Testis (tissue), 2 donors: ENCODE measurements at regions not wholly inside any gene's neighbourhood (a gene's known extent, or its start where the extent isn't known, plus 50 kb on each side); places are given as distances from the start of the nearest gene placed in this dataset.
"Not testable (repeated sequence)": the region's sequence is repeated elsewhere in the genome, so short reads cannot be mapped to it uniquely, and the experiment has no call there.

Experiments used
- DNase-seq: peaks from one replicate; pipeline ENCODE4 v3.0.0-alpha.2; 2019
- H3K27ac ChIP-seq, 2 donors: fragments of 200-600 bp; sonication (generic); one replicate each; pipeline ENCODE4 v1.5.1; 2019
- H3K27me3 ChIP-seq: fragments of 200-600 bp; sonication (generic); one replicate; pipeline ENCODE4 v1.5.1; 2019
- H3K36me3 ChIP-seq: fragments of 200-600 bp; sonication (generic); one replicate; pipeline ENCODE4 v1.5.1; 2017; ENCODE audit warnings: low read depth; ENCODE audit errors: missing control alignments
- H3K4me1 ChIP-seq: fragments of 200-600 bp; sonication (generic); one replicate; pipeline ENCODE4 v1.5.1; 2019
- H3K4me3 ChIP-seq, 2 donors: fragments of 200-600 bp; sonication (generic); one replicate each; pipeline ENCODE4 v1.5.1; 2017 to 2019
- H3K9me3 ChIP-seq: fragments of 200-600 bp; sonication (generic); one replicate; pipeline ENCODE4 v1.5.1; 2017
- WGBS, 2 donors: methylation state at CpG; one replicate each; pipeline ENCODE4 v1.1.5; 2018; 5-methylcytosine and 5-hydroxymethylcytosine counted together
- intact Hi-C: fragments of 100-400 bp; cut with DNase I; formaldehyde crosslinking; loops from one replicate; pipeline ENCODE4 v1.15.1; 2023; ENCODE audit warnings: low total_unique reads

DNA sequence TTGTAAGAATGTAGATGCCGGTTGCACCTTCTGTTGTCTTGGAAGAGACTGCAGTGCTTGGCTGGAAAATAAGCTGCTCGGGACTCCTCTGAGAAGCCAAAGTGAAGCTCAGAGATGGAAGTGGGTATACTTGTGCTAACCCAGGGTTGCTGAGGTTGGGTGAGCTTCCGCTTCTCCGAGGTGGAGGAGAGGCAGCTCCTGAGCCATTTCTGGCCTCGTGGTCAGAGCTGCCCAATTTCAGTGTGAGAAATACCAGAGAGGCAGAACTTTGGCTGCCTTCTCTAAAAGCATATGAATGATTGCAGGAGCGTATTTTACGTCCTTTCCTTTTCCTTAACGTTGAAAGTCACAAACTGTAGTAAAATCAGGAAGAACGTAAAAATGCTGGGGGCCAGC lies 292.0 kb upstream of the PLGLB2 start:
- WGBS, 2 donors: 49 to 50% methylated on average over 3 to 5 of the region's 9 CpGs

DNA sequence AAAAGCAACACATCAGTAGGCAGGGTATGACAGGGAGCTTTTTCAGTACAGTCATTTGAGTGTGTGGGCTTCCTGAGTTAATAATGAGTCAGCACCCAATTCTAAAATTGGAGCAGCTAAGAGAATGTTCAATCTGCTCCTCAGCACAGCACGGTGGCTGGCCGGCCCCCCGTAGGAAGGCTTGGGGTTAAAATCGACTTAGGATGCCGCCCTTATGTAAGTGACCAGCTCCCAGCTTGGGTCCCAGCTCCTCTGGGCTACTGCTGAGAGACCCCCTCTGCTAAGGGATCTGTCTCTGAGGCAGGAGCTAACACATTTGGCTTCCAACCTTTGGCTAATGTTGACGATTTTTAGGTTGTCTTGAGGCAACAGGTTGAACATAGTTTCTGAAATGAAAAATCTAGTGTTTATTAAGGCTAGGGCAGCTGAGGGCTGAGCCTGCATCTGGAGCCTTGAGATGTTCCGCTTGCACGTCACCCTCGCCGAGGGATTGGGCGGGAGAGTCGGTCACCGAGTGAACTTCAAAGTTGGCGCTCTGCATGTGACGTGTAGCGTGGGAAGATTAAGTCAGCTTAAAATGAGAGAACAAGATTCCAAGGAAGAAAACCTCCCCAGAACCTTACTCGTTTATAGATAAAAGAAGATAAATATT lies 291.3 kb upstream of the PLGLB2 start:
- H3K27me3 ChIP-seq, H3K27ac ChIP-seq, DNase-seq, H3K4me3 ChIP-seq, H3K4me1 ChIP-seq, intact Hi-C loops, H3K36me3 ChIP-seq, H3K9me3 ChIP-seq: not testable (repeated sequence)
- 49 to 67% methylated on average over 6 to 13 of the region's 17 CpGs for WGBS, 2 donors

More for the DNA sequence above, 292.0 kb upstream of the PLGLB2 start:
- H3K4me3 ChIP-seq, H3K36me3 ChIP-seq, H3K4me1 ChIP-seq, intact Hi-C loops, H3K9me3 ChIP-seq, H3K27ac ChIP-seq, DNase-seq, H3K27me3 ChIP-seq: not testable (repeated sequence)

DNA sequence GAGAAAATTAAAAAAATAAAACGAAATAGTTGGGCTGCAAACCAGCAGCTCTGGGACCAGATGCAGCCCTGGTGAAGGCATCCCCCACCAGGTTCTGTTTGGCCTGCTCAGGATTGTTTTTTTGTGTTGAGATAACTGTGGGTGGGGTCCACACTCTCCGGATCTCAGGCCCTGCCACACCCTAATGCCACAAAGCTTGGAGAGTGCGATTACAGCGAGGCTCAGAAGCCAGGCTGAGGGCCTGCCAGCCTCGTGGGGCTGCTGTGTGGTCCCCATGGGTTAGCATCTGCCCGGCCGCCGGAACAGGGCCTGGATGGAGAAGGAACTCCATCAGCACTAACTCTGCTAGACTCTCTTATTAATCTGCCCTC lies 290.8 kb upstream of the PLGLB2 start:
- DNase-seq, H3K4me1 ChIP-seq, H3K27me3 ChIP-seq, H3K9me3 ChIP-seq, intact Hi-C loops, H3K4me3 ChIP-seq, H3K27ac ChIP-seq, H3K36me3 ChIP-seq: not testable (repeated sequence)
- 95% methylated on average over 3 of the region's 8 CpGs; no CpG with 5 or more reads in 1 of the 2 donors for WGBS, 2 donors

DNA sequence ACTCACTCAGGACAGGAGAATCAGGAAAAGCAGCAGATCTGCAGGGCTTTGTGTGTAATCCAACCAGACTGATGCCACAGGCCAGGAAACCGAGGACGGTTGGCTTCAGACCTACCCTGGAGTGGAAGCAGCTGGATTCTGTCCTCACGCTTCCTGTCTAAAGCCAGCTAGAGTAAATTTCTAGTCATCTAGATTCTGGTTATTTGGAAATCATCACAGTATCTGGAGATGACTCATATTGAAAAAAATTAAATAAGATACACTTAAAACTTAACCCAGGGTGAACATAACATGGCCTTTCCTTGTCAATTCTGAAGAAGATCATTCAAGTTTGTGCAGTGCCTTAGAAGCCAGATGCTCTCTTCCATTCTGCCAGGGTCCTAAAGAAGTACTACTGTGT lies 288.9 kb upstream of the PLGLB2 start:
- intact Hi-C loops, H3K4me1 ChIP-seq: not testable (repeated sequence)
- WGBS, 2 donors: no CpG with 5 or more reads among the region's 3 CpGs

DNA sequence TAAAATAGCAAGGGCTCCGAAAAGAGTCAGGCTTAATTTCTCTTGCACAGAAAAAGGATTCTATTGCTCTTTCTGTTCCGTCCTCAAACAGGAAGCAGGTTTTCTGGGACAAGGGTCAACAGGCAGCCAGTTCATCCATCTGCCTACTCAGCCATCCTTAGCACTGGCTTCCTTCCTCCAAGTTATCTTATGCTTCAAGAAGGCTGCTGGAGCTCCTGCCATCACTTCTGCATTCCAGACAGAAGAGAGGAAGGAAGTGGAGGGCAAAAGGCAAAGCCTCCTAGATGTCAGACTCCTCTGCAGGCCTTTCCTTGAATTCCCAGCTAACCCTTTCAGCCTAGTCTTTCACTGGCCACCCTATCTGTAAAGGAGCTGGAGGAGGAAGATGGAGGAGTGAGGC lies 287.8 kb upstream of the PLGLB2 start:
- DNase-seq, H3K9me3 ChIP-seq, H3K36me3 ChIP-seq, H3K27ac ChIP-seq, H3K4me1 ChIP-seq, intact Hi-C loops, H3K27me3 ChIP-seq, H3K4me3 ChIP-seq: not testable (repeated sequence)
- 82 to 96% methylated on average over 1 to 2 of the region's 2 CpGs for WGBS, 2 donors

More for the DNA sequence above, 288.9 kb upstream of the PLGLB2 start:
- not testable (repeated sequence) for H3K27me3 ChIP-seq, H3K9me3 ChIP-seq, DNase-seq, H3K4me3 ChIP-seq, H3K36me3 ChIP-seq, H3K27ac ChIP-seq

DNA sequence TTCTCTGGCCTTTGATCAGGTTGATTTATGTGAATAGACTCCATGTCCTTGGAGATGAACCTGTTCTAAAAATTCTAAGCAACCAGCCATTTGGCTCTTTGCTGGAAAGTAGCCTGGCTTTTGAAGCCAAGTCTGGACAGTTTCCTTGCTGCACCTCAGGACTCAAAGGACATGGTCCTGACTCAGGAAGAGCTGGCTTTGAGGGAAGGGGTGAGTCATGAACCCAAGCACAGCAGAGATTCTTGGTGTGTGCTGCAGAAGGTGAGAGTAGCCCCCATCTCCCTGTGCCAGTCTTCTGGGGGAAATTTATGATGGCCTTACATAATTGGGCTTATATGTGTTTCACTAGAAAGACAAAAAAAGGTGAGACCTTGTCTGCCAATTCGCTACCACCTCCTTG lies 287.2 kb upstream of the PLGLB2 start:
- H3K27ac ChIP-seq, intact Hi-C loops, H3K4me3 ChIP-seq, DNase-seq, H3K36me3 ChIP-seq, H3K27me3 ChIP-seq, H3K9me3 ChIP-seq, H3K4me1 ChIP-seq: not testable (repeated sequence)
- WGBS, 2 donors: no CpG with 5 or more reads among the region's 1 CpG

DNA sequence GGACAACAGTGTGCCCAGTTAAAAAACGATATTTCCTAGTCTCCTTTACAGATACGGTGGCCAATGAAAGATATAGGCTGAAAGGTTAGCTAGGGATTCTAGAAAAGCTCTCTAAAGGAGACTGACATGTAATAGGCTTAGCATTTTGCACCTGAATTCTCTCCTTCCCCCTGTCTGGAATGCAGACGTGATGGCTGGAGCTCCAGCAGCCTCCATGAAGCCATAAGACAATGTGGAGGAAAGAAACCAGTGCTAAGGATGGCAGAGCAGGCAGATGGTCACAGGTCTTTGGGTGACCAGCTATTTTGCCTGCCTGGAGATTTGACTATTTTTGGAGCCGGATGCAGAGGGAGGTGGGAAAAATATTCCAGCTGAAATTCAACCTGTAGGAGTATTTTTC lies 286.2 kb upstream of the PLGLB2 start:
- H3K27me3 ChIP-seq, H3K36me3 ChIP-seq, H3K4me3 ChIP-seq, H3K27ac ChIP-seq, intact Hi-C loops, H3K4me1 ChIP-seq, H3K9me3 ChIP-seq, DNase-seq: not testable (repeated sequence)
- 93 to 96% methylated on average over 3 to 4 of the region's 4 CpGs for WGBS, 2 donors

DNA sequence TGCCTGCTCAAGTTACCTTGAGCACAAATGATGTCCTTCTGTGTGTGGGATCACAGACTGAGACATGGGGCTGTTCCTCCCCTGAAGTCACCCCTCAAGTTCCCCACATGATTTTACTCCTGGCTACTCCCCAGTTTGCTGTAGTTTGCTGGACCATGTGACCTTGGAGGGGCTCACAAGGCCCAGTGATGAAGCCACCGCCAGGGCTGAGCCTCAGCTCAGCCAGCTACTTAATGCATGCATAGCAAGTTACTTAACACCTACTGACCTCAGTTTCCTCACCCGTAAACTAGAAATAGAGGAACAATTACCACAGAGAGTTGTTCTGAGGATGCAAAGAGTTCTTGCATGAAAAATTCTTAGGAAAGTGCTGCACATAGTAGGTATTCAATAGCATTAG lies 283.7 kb upstream of the PLGLB2 start:
- DNase-seq: not testable (repeated sequence)

DNA sequence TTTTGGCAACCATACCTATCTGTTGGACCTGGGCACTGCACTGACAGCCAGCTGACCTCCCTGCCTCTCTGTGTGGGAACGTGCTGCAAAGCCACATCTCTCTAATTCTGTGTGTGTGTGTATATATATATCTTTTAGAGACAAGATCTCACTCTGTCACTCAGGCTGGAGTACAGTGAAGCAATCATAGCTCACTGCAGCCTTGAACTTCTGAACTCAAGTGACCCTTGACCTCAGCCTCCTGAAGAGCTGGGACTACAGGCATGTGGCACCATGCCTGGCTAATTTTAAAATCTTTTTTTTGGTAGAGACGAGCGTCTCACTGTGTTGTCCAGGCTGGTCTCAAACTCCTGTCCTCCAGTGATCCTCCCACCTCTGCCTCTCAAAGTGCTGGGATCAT lies 282.2 kb upstream of the PLGLB2 start:
- DNase-seq, intact Hi-C loops, H3K4me3 ChIP-seq, H3K36me3 ChIP-seq, H3K9me3 ChIP-seq, H3K27me3 ChIP-seq, H3K27ac ChIP-seq, H3K4me1 ChIP-seq: not testable (repeated sequence)
- 77% methylated on average over 3 of the region's 3 CpGs; no CpG with 5 or more reads in 1 of the 2 donors for WGBS, 2 donors

More for the DNA sequence above, 283.7 kb upstream of the PLGLB2 start:
- H3K36me3 ChIP-seq, intact Hi-C loops, H3K27ac ChIP-seq, H3K27me3 ChIP-seq, H3K4me3 ChIP-seq, H3K4me1 ChIP-seq, H3K9me3 ChIP-seq: not testable (repeated sequence)
- 72% methylated on average over 2 of the region's 2 CpGs; no CpG with 5 or more reads in 1 of the 2 donors for WGBS, 2 donors

DNA sequence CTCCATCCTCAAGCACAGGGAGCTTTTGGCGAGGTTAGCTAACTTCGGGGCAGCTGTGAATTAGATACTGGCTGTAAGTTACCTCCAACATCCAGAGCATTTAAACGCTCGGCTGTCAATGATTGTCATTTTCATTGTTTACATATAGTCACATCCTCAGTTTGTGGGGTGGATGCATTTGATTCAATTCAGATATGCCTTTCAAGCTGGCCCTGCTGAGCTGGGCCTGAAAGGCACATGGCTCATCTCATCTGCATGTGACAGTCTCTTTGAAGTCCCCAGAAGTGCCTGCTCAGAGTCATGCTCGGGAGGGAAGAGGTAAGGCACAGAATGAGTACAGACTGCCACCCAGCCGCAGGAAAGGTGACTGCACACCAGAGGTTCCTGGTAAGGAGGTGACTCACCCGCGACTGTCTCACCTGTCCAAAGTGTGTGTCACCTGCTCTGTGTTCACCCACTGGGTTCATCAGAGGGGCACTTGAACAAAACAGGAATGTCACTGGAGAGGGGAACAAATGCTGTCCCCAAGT lies 281.2 kb upstream of the PLGLB2 start:
- 87 to 91% methylated on average over 6 of the region's 8 CpGs for WGBS, 2 donors
- H3K36me3 ChIP-seq, DNase-seq, H3K27me3 ChIP-seq, H3K4me1 ChIP-seq, H3K9me3 ChIP-seq, intact Hi-C loops, H3K4me3 ChIP-seq, H3K27ac ChIP-seq: not testable (repeated sequence)

DNA sequence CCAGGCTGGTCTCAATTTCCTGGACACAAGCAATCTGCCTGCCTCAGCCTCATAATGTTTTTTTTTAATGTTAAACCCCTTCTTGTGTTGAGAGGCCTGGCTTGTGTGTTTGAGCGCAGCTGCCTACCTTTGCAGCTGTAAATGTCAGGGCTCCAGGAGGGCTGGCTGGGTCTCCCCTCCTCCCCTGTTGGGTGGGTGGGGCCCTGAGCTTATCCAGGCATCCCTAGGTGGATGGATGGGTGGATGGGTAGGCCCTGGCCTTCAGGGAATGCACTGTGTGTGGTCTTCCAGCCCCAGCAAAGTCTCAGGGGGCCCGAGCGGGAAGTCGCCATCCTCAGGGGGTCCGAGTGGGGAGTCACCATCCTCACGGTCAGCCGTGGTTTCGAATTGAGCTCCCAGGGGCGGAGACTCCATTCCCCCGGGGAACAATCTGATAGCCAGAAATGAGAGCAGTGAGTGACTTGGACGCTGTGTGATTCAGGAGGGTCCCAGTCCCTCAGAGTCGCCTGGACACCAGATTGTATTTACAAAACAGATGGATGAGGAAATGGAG lies 279.4 kb upstream of the PLGLB2 start:
- intact Hi-C loops, H3K4me1 ChIP-seq, H3K27me3 ChIP-seq, H3K4me3 ChIP-seq, H3K36me3 ChIP-seq, H3K27ac ChIP-seq, DNase-seq, H3K9me3 ChIP-seq: not testable (repeated sequence)
- 92 to 100% methylated on average over 1 to 12 of the region's 12 CpGs for WGBS, 2 donors
